ENCODE measurements at regions not wholly inside any gene's neighbourhood (a gene's known extent, or its start where the extent isn't known, plus 50 kb on each side); places are given as distances from the start of the nearest gene placed in this dataset.

DNA sequence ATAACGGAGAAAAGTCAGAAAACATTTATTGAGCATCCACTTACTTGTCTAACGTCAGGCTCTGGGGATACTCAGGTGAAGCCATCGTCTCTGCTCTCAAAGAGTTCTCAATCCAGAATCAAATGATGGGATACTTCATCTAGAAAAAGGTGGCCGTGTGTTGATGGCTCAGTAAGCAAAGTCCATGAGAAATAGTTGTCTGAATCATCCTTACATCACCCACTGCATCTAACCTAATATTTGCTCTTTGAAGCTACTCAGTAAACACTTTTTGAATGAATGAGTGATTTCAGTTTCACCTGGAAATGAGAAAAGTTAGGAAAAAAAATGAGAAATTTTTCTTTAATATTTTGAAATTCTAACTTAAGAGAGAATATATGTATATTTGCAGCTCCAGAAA lies 155.3 kb upstream of the PKN2 start:
- ATAC-seq: peak; percentile 54
- H3K79me2 ChIP-seq (ENCODE audit: low read length): no peaks in the 10 kb centered on the region
- no peaks in the 10 kb centered on the region for H3K9me3 ChIP-seq (ENCODE audit: low read length)
- H3K27ac ChIP-seq (ENCODE audit: low read length): peak overlapping the region; percentile 62
- BruUV-seq (replicated peaks): no TSS peak
- peak; percentile 64 for DNase-seq
- H3F3A ChIP-seq (ENCODE audit: low read length, unreplicated experiment): no peaks in the 10 kb centered on the region
- no peaks in the 10 kb centered on the region for H3K9me2 ChIP-seq (replicated peaks; ENCODE audit: low read length)
- H3K9ac ChIP-seq (ENCODE audit: low read length): peak overlapping the region; percentile 25
- H3K27me3 ChIP-seq (ENCODE audit: low read length): no peaks in the 10 kb centered on the region
- ChIA-PET CTCF (no interaction called here), POLR2A (ENCODE audit: unreplicated experiment) (no interaction called here)
- no peak overlapping the region for H3K4me3 ChIP-seq (ENCODE audit: low read length)
- peak overlapping the region; percentile 53 for H3K4me2 ChIP-seq (ENCODE audit: low read length)
- no peak overlapping the region for H2AFZ ChIP-seq (ENCODE audit: low read length)
- H4K20me1 ChIP-seq (ENCODE audit: low read length): no peaks in the 10 kb centered on the region
- intact Hi-C loops (cut with micrococcal nuclease): no loop called here
- no peaks in the 10 kb centered on the region for H3K36me3 ChIP-seq (ENCODE audit: low read depth, low read length)
- peaks cover 27% of the 10 kb centered on the region for H3K4me1 ChIP-seq (ENCODE audit: insufficient read depth, low read length)
- TF ChIP-seq, protein P1, sequence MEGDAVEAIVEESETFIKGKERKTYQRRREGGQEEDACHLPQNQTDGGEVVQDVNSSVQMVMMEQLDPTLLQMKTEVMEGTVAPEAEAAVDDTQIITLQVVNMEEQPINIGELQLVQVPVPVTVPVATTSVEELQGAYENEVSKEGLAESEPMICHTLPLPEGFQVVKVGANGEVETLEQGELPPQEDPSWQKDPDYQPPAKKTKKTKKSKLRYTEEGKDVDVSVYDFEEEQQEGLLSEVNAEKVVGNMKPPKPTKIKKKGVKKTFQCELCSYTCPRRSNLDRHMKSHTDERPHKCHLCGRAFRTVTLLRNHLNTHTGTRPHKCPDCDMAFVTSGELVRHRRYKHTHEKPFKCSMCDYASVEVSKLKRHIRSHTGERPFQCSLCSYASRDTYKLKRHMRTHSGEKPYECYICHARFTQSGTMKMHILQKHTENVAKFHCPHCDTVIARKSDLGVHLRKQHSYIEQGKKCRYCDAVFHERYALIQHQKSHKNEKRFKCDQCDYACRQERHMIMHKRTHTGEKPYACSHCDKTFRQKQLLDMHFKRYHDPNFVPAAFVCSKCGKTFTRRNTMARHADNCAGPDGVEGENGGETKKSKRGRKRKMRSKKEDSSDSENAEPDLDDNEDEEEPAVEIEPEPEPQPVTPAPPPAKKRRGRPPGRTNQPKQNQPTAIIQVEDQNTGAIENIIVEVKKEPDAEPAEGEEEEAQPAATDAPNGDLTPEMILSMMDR (conservative IDR thresholded peaks at IDR 0.05; ENCODE audit: low read depth, low read length): no peak
- no peak for TF ChIP-seq EZH2phosphoT487 (IDR thresholded peaks at IDR 0.05; ENCODE audit: borderline replicate concordance, low read length)
- TF ChIP-seq EZH2 (IDR thresholded peaks at IDR 0.05; ENCODE audit: low read length, unreplicated experiment): no peak

DNA sequence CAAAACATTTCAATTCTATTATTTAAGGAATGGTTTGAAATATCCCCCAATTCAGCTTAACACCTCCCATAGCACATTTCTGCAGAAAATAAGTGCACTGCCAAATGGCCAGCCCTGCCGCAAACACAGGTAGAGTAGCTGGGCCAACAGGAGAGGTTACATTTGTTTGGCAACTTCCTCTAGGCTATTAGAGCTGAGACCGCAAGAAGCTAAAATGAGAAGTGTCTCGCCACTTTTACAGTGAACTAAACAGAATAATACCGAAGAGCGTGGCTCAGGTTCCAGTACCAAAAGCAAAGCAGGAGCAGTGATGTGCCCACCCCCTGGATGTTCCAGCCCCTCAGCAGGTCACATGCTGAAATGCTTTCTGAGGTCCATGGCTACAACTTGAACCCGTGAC lies 154.5 kb upstream of the PKN2 start:
- intact Hi-C loops (cut with micrococcal nuclease): no loop called here
- ATAC-seq: no peak
- Histone ChIP-seq H3F3A (ENCODE audit: low read length, unreplicated experiment) (no peaks in the 10 kb centered on the region), H3K9me3 (ENCODE audit: low read length) (no peaks in the 10 kb centered on the region), H3K79me2 (ENCODE audit: low read length) (no peaks in the 10 kb centered on the region), H4K20me1 (ENCODE audit: low read length) (no peaks in the 10 kb centered on the region), H3K4me2 (ENCODE audit: low read length) (peak overlapping the region; percentile 11; the same call in 1 of the 2 replicates), H3K4me1 (ENCODE audit: insufficient read depth, low read length) (peaks cover 27% of the 10 kb centered on the region), H3K9me2 (replicated peaks; ENCODE audit: low read length) (no peaks in the 10 kb centered on the region), H3K9ac (ENCODE audit: low read length) (peak overlapping the region; percentile 25), H3K27ac (ENCODE audit: low read length) (peak overlapping the region; percentile 58), H2AFZ (ENCODE audit: low read length) (no peak overlapping the region), H3K36me3 (ENCODE audit: low read depth, low read length) (no peaks in the 10 kb centered on the region), H3K4me3 (ENCODE audit: low read length) (no peak overlapping the region), H3K27me3 (ENCODE audit: low read length) (no peaks in the 10 kb centered on the region)
- TF ChIP-seq EZH2 (IDR thresholded peaks at IDR 0.05; ENCODE audit: low read length, unreplicated experiment) (no peak), EZH2phosphoT487 (IDR thresholded peaks at IDR 0.05; ENCODE audit: borderline replicate concordance, low read length) (no peak)
- TF ChIP-seq, protein P1 (conservative IDR thresholded peaks at IDR 0.05; ENCODE audit: low read depth, low read length): no peak
- DNase-seq: no peak
- no TSS peak for BruUV-seq (replicated peaks)
- ChIA-PET POLR2A (ENCODE audit: unreplicated experiment) (no interaction called here), CTCF (no interaction called here)

DNA sequence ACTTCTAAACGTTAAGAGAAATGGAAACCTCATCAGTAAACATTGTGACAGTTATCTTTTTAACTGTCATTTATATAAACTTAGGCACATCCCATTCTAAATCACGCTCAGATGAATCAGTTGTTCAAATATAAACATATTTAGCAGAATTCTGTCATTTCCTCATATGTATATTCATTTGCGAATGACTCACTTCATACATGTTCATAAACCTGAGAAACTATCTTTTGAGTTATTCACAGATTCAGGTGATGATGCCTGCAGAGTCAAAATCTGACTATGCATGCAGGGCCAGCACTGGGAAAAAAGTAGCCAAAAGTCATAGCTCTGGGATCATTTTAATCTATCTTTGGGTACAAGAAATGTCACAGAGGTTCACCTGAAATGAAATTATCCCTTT lies 153.8 kb upstream of the PKN2 start:
- ATAC-seq (peak; percentile 79), DNase-seq (peak; percentile 75)
- Histone ChIP-seq H3K4me2 (ENCODE audit: low read length) (peak overlapping the region; percentile 11; the same call in 1 of the 2 replicates), H3K4me3 (ENCODE audit: low read length) (no peak overlapping the region), H3K36me3 (ENCODE audit: low read depth, low read length) (no peaks in the 10 kb centered on the region), H3K79me2 (ENCODE audit: low read length) (no peaks in the 10 kb centered on the region), H3K9ac (ENCODE audit: low read length) (peak overlapping the region; percentile 26; the same call in 1 of the 2 replicates), H3K27me3 (ENCODE audit: low read length) (no peaks in the 10 kb centered on the region), H3F3A (ENCODE audit: low read length, unreplicated experiment) (no peaks in the 10 kb centered on the region), H2AFZ (ENCODE audit: low read length) (no peak overlapping the region), H4K20me1 (ENCODE audit: low read length) (no peaks in the 10 kb centered on the region), H3K27ac (ENCODE audit: low read length) (peak overlapping the region; percentile 69), H3K9me3 (ENCODE audit: low read length) (no peaks in the 10 kb centered on the region), H3K9me2 (replicated peaks; ENCODE audit: low read length) (no peaks in the 10 kb centered on the region), H3K4me1 (ENCODE audit: insufficient read depth, low read length) (peaks cover 27% of the 10 kb centered on the region)
- intact Hi-C loops (cut with micrococcal nuclease): loop anchor here (10.0 kb wide), 1 partner anchor 205 kb away; no protein-coding TSS in a partner anchor
- CTCF ChIA-PET: no interaction called here
- POLR2A ChIA-PET (ENCODE audit: unreplicated experiment): no interaction called here
- TF ChIP-seq EZH2 (IDR thresholded peaks at IDR 0.05; ENCODE audit: low read length, unreplicated experiment) (no peak), EZH2phosphoT487 (IDR thresholded peaks at IDR 0.05; ENCODE audit: borderline replicate concordance, low read length) (no peak)
- TF ChIP-seq, protein P1 (conservative IDR thresholded peaks at IDR 0.05; ENCODE audit: low read depth, low read length): no peak
- BruUV-seq (replicated peaks): no TSS peak

Measured in PC-3 (cell line).